HepG2 (cell line): ENCODE measurements at regions not wholly inside any gene's neighbourhood (a gene's known extent, or its start where the extent isn't known, plus 50 kb on each side); places are given as distances from the start of the nearest gene placed in this dataset.

Source experiments
- ATAC-seq: fragments of 200-7000 bp; cut with Tn5 transposase; 3 replicates; pipeline ENCODE4 v1.9.1; 2020; ENCODE audit warnings: mild to moderate bottlenecking, moderate library complexity
- BruUV-seq: library from RNA; stranded (reverse); fragments of 400-500 nt; replicated peaks from 2 replicates; lab custom pipeline; 2021; lab: Mats Ljungman, UMichigan
- CTCF ChIA-PET: fragments of 300-600 bp; formaldehyde crosslinking; extraction: SDS; loops from one replicate; lab custom pipeline; 2021; ENCODE audit warnings: low total read pairs, inconsistent platforms, low intra/inter-chr PET ratio; lab: Yijun Ruan, JAX
- POLR2A ChIA-PET: fragments of 350-600 bp; sonication (Branson Sonifier 250); formaldehyde crosslinking; loops from one replicate; lab custom pipeline; 2020; ENCODE audit warnings: antibody characterized with exemption, inconsistent platforms; lab: Yijun Ruan, JAX
- DNase-seq: peaks from one replicate; pipeline ENCODE4 v3.0.0-alpha.2; 2015; ENCODE audit warnings: low spot score
- FAIRE-seq: peaks from 3 replicates; lab custom pipeline; 2011; peaks lifted over from hg19 to GRCh38; lab: Jason Lieb, UNC
- H2AFZ ChIP-seq: one replicate; pipeline ENCODE4 v1.6.1; 2011; ENCODE audit warnings: low read length, inconsistent platforms
- H3K27ac ChIP-seq: fragments of 300-600 bp; 3 replicates; pipeline ENCODE4 v1.8.0; 2011; ENCODE audit warnings: mixed run types, mild to moderate bottlenecking, mixed read lengths, low read length, inconsistent platforms; ENCODE audit not compliant: insufficient read depth; ENCODE audit errors: extremely low read length
- H3K27me3 ChIP-seq, 2 experiments: fragments of 200-600 bp in 1 of 2; 2 replicates in 1 of 2; 3 replicates in 1 of 2; pipeline versions ENCODE4 v1.6.0 to v1.8.0; 2011; ENCODE audit warnings: low read length in 2 of 2, mild to moderate bottlenecking in 2 of 2, moderate library complexity in 2 of 2, inconsistent platforms in 1 of 2; ENCODE audit not compliant: insufficient read depth in 2 of 2, control insufficient read depth in 1 of 2
- H3K36me3 ChIP-seq, 2 experiments: fragments of 200-600 bp in 1 of 2; replicated peaks in 1 of 2; 2 replicates in 1 of 2; 3 replicates in 1 of 2; pipeline versions ENCODE4 v1.5.1 to v1.8.0; 2011; ENCODE audit warnings: low read length in 2 of 2, inconsistent platforms in 1 of 2; ENCODE audit not compliant: insufficient read depth in 2 of 2, control insufficient read depth in 1 of 2
- H3K4me1 ChIP-seq: 2 replicates; pipeline ENCODE4 v1.5.1; 2012; ENCODE audit warnings: low read length, inconsistent platforms; ENCODE audit not compliant: insufficient read depth
- H3K4me2 ChIP-seq: 2 replicates; pipeline ENCODE4 v1.6.0; 2011; ENCODE audit warnings: low read depth, low read length, inconsistent platforms
- H3K4me3 ChIP-seq, 3 experiments: fragments of 200-600 bp in 1 of 3; sonication (generic), shearing (Covaris generic) in 1 of 3; replicated peaks in 1 of 3; 2 replicates each; pipeline ENCODE4 v1.5.1; 2011 to 2016; ENCODE audit warnings: low read length in 3 of 3, inconsistent platforms in 2 of 3, low read depth in 2 of 3, mild to moderate bottlenecking in 2 of 3, control low read depth in 1 of 3, mixed read lengths in 1 of 3; ENCODE audit not compliant: insufficient read depth in 1 of 3
- H3K79me2 ChIP-seq: one replicate; pipeline ENCODE4 v1.6.1; 2011; ENCODE audit warnings: low read length, inconsistent platforms; ENCODE audit not compliant: insufficient read depth
- H3K9ac ChIP-seq: 2 replicates; pipeline ENCODE4 v1.6.0; 2011; ENCODE audit warnings: mild to moderate bottlenecking, low read depth, low read length, inconsistent platforms; ENCODE audit not compliant: insufficient read depth
- H3K9me3 ChIP-seq: 2 replicates; pipeline ENCODE4 v1.5.1; 2012; ENCODE audit warnings: mild to moderate bottlenecking, low read length
- H4K20me1 ChIP-seq: 2 replicates; pipeline ENCODE4 v1.6.0; 2011; ENCODE audit warnings: inconsistent platforms, mild to moderate bottlenecking, low read length, moderate library complexity; ENCODE audit not compliant: insufficient read depth
- BCL6 ChIP-seq: IDR thresholded peaks from 2 replicates; pipeline ENCODE4 v1.6.1; 2016; ENCODE audit warnings: missing genetic modification reagents, missing compliant biosample characterization
- CHD4 ChIP-seq: fragments of 200-600 bp; sonication (generic); IDR thresholded peaks from 2 replicates; pipeline ENCODE4 v1.7.0; 2017; ENCODE audit warnings: mild to moderate bottlenecking, low read length, borderline replicate concordance
- EEA1 ChIP-seq: sonication (generic); formaldehyde crosslinking; IDR thresholded peaks from 2 replicates; pipeline ENCODE4 v1.5.1; 2020; ENCODE audit warnings: mild to moderate bottlenecking, missing genetic modification reagents, borderline replicate concordance
- FOXA1 ChIP-seq, 2 experiments: fragments of 450-650 bp in 1 of 2; sonication (generic) in 1 of 2; formaldehyde crosslinking in 1 of 2; IDR thresholded peaks; 2 replicates each; pipeline versions ENCODE4 v1.4.0 to v1.6.1; 2016 to 2020; ENCODE audit warnings: missing genetic modification reagents in 1 of 2
- IKZF1 ChIP-seq: fragments of 450-650 bp; IDR thresholded peaks from 2 replicates; pipeline ENCODE4 v1.7.1; 2016
- JUNB ChIP-seq: sonication (generic); formaldehyde crosslinking; IDR thresholded peaks from 2 replicates; pipeline ENCODE4 v1.8.0; 2022; ENCODE audit warnings: missing genetic modification reagents, mild to moderate bottlenecking, borderline replicate concordance
- KAT2B ChIP-seq: fragments of 150-350 bp; IDR thresholded peaks from 2 replicates; pipeline ENCODE4 v1.6.1; 2014; ENCODE audit warnings: low read depth, low read length, borderline replicate concordance
- PAX8 ChIP-seq: sonication (generic); formaldehyde crosslinking; IDR thresholded peaks from 2 replicates; pipeline ENCODE4 v1.8.0; 2022; ENCODE audit warnings: mild to moderate bottlenecking, missing genetic modification reagents, borderline replicate concordance
- PHF20 ChIP-seq: sonication (generic); formaldehyde crosslinking; IDR thresholded peaks from 2 replicates; pipeline ENCODE4 v1.5.0; 2020; ENCODE audit warnings: mild to moderate bottlenecking, missing genetic modification reagents
- TFDP2 ChIP-seq: sonication (generic); formaldehyde crosslinking; IDR thresholded peaks from 2 replicates; pipeline ENCODE4 v1.4.0; 2020; ENCODE audit warnings: missing genetic modification reagents
- U2AF2 ChIP-seq: fragments of 200-400 bp; formaldehyde crosslinking; IDR thresholded peaks from 2 replicates; pipeline ENCODE4 v1.6.1; 2017; ENCODE audit warnings: low read depth, mild to moderate bottlenecking, low read length
- USF2 ChIP-seq, 2 experiments: sonication (generic) in 1 of 2; formaldehyde crosslinking in 1 of 2; IDR thresholded peaks; 2 replicates each; pipeline versions ENCODE4 v1.5.1 to v1.6.1; 2011 to 2020; ENCODE audit warnings: borderline replicate concordance in 1 of 2, low read depth in 1 of 2, low read length in 1 of 2, mild to moderate bottlenecking in 1 of 2, missing genetic modification reagents in 1 of 2, moderate library complexity in 1 of 2
- ZNF512B ChIP-seq: sonication (generic); formaldehyde crosslinking; IDR thresholded peaks from 2 replicates; pipeline ENCODE4 v1.5.1; 2020; ENCODE audit warnings: missing genetic modification reagents, mild to moderate bottlenecking, borderline replicate concordance
- ZNF652 ChIP-seq: IDR thresholded peaks from 2 replicates; pipeline ENCODE4 v1.6.1; 2016; ENCODE audit warnings: low read depth, borderline replicate concordance
- WGBS: methylation state at CpG from one replicate; pipeline ENCODE4 v1.1.6; 2017; ENCODE audit warnings: low lambda C conversion rate; 5-methylcytosine and 5-hydroxymethylcytosine counted together
- in situ Hi-C: cut with HindIII; loops from 2 replicates; pipeline ENCODE4 v1.10.0; 2017; ENCODE audit warnings: low pct_unique_long_range_greater_than_20kb; ENCODE audit not compliant: extremely low pct_ligation_motif_present
- intact Hi-C: fragments of 100-400 bp; cut with micrococcal nuclease; formaldehyde crosslinking; loops from one replicate; pipeline ENCODE4 v1.10.0; 2022; ENCODE audit not compliant: unreplicated experiment

- TF ChIP-seq JUNB = no peak
- no peak for TF ChIP-seq PAX8 (CRISPR knock-in tag)
- no peak for TF ChIP-seq ZNF512B (CRISPR knock-in tag)
- TF ChIP-seq CHD4 = no peak
- no peak for TF ChIP-seq TFDP2 (CRISPR knock-in tag)
- TF ChIP-seq EEA1 (CRISPR knock-in tag) = no peak
Observed at GRCh38 chr21:21624674-21625073, 626.5 kb downstream of the NCAM2 start (continued).

- ATAC-seq (no peak), FAIRE-seq (no peak), DNase-seq (no peak)
- Histone ChIP-seq H3K4me3 (no peak overlapping the region), H2AFZ (no peak overlapping the region), H3K27ac (no peak overlapping the region), H3K4me2 (no peak overlapping the region), H3K27me3 (no peaks in the 10 kb centered on the region), H3K4me1 (no peaks in the 10 kb centered on the region), H3K9ac (no peak overlapping the region), H3K79me2 (no peaks in the 10 kb centered on the region), H3K9me3 (peaks cover 87% of the 10 kb centered on the region), H3K36me3 (no peaks in the 10 kb centered on the region), H4K20me1 (no peaks in the 10 kb centered on the region)
- in situ Hi-C loops = no loop called here
- BruUV-seq = no TSS peak
- TF ChIP-seq U2AF2 = no peak
- TF ChIP-seq PHF20 = no peak
- no peak for TF ChIP-seq KAT2B
- TF ChIP-seq FOXA1 (IDR thresholded peaks at IDR 0.05) = no peak
- no peak for TF ChIP-seq FOXA1 (CRISPR knock-in tag; IDR thresholded peaks at IDR 0.05)
- TF ChIP-seq IKZF1 = no peak
- TF ChIP-seq BCL6 (CRISPR knock-in tag) = no peak
- no peak for TF ChIP-seq ZNF652 (CRISPR knock-in tag)
- no peak for TF ChIP-seq USF2 (IDR thresholded peaks at IDR 0.05; ENCODE audit: low read depth, low read length)
- no peak for TF ChIP-seq USF2 (CRISPR knock-in tag; IDR thresholded peaks at IDR 0.05; ENCODE audit: borderline replicate concordance)
- ChIA-PET CTCF (no interaction called here), POLR2A (no interaction called here)
- intact Hi-C loops = no loop called here
- 24% methylated on average over 5 of the region's 5 CpGs for WGBS
Observed at GRCh38 chr21:21631961-21632360, 633.8 kb downstream of the NCAM2 start.
